DMS 273 (cell line): ENCODE measurements at regions not wholly inside any gene's neighbourhood (a gene's known extent, or its start where the extent isn't known, plus 50 kb on each side); places are given as distances from the start of the nearest gene placed in this dataset.
A peak's percentile ranks its signal among the peaks of the same experiment; 100 is the strongest.
"Not testable (repeated sequence)": the region's sequence is repeated elsewhere in the genome, so short reads cannot be mapped to it uniquely, and the experiment has no call there.

Experiments used
- DNase-seq: peaks from one replicate; lab custom pipeline; 2025; ENCODE audit not compliant: unreplicated experiment; lab: John Stamatoyannopoulos, UW

DNA sequence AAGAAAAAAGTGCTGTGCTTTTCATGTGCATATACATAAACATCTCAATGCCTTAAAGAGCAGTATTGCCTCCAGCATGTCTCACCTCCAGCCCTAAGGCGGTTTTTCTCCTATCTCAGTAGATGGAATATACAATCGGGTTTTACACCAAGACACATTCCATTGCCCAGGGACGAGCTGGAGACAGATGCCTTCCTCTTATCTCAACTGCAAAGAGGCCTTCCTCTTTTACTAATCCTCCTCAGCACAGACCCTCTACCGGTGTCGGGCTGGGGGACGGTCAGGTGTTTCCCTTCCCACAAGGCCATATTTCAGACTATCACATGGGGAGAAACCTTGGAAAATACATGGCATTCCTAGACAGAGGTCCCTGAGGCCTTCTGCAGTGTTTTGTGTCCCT lies 385.3 kb downstream of the AMY1C start:
- not testable (repeated sequence) for DNase-seq

- DNase-seq: no peak
Measured at GRCh38 chr1:104136621-104137020, 386.9 kb downstream of the AMY1C start.

GRCh38 chr1:104156738-104157137 lies 407.0 kb downstream of the AMY1C start:
- no peak for DNase-seq

GRCh38 chr1:104163912-104164476 lies 414.3 kb downstream of the AMY1C start:
- DNase-seq: no peak

- DNase-seq: no peak
Measured at GRCh38 chr1:104172243-104172681, 422.6 kb downstream of the AMY1C start.

GRCh38 chr1:104182251-104182650 lies 432.6 kb downstream of the AMY1C start:
- no peak for DNase-seq

DNA sequence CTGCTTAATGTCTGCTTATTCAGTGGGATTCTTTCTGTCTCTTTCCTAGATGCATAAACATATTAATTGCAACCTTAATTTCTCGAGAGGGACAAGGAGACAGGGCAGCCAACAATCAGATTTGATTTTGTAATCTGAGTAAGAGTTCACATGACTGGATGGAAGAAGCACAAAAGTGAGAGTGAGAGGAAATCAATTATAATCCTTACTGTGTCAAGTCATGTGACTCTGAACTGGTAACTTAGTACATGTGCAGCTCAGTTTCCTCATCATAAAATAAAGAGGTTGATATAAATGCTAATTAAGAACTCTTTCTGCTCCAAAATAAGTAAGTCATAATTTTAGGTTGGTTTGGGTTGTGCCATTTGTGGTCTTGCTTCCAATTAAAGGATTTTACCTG lies 439.5 kb downstream of the AMY1C start:
- DNase-seq: no peak

DNA sequence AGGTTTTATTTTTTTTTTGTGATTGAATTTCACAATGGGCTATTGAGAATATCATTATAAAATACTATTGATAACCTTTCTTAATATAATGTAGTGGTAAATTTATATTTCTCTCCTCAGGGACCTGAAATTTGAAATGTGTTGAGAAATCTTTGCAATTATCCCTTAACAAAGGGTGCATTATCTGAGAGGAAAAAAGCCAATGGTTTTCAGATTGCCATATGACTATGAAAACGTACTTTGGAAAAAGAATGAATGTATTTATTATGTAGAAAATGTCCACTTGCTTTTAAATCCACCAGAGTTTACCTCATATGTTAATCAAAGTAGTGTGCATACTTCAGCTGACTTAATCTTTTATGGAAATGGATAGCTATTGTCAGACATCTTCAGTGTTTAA lies 441.1 kb downstream of the AMY1C start:
- DNase-seq: no peak

GRCh38 chr1:104195395-104195794 lies 445.7 kb downstream of the AMY1C start:
- peak; percentile 44 for DNase-seq

DNA sequence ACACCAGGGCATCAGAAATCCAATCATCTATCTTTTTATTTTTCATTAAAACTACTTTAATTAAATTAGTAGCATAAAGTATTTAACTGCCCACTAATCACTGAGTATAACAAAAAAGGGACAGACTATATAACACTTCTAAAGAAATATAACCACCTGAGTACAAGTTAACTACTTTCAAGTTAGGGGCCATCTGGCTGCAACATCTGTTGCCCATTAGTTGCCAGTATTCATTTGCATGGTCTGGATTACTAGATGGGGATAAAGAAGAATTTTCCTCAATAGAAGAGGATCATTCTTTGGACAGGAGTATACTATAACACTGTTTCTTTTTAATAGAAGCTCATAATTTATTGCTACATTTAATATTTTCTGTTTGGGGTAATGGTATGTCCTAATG lies 446.4 kb downstream of the AMY1C start:
- peak; percentile 84 for DNase-seq

- DNase-seq: no peak
Measured at GRCh38 chr1:104197516-104197915, 447.8 kb downstream of the AMY1C start.

GRCh38 chr1:104212239-104212638 lies 462.5 kb downstream of the AMY1C start:
- no peak for DNase-seq

- DNase-seq: not testable (repeated sequence)
Measured at GRCh38 chr1:104217395-104217986, 467.8 kb downstream of the AMY1C start.

DNA sequence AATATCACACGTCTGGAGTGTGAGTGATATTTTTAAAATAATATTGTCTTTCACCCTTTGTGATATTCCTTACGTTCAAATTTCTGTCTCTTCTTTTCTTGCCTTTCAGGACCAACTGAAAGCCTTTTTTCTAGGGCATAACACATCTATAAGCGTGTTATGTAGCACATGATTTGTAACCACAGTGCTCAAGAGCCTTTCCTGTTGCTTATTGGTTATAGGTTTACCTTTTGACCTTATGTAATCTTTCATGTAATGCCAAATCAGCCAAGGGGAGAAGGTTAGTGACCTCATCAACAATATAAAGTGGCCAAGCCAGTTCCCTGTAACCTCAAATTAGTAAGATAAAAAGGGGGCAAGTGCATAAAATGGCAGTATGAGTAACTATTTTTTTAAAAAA lies 480.2 kb downstream of the AMY1C start:
- no peak for DNase-seq

DNA sequence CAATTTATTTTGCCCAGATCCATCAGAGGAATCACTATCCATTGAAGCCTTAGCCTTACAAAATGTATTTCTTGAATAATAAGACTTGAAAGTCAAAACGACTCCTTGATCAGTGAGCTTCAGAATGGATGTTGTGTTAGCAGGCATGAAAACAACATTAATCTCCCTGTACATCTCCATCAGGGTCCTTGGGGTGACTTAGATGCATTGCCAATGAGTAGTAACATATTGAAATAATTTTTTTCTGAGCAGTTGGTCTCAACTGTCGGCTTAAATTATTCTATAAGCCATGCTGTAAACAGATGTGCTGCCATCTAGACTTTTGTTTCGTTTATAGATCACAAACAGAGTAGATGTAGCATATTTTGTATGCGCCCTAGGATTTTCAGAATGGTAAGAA lies 482.0 kb downstream of the AMY1C start:
- no peak for DNase-seq

- DNase-seq: no peak
Measured at GRCh38 chr1:104235141-104235540, 485.4 kb downstream of the AMY1C start.

DNA sequence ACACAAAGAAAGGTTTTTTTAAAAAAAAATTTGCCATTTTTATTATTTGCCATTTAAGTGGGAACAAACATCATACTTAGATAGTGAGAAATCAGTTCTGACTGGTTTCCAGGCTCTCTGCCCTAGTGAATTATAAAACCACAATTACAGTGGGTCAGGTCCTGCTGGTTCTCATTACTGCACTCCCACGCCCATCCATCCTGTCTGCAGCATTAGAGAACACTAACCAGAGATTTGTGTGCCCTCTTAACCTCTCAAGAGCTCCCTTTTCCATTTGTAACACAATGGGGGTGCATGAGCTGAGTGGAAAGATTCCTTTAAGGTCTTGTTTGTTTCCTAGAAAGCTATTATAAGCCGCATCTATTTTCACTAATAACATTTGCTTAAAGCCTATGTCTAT lies 489.3 kb downstream of the AMY1C start:
- DNase-seq: no peak

GRCh38 chr1:104248385-104248784 lies 498.7 kb downstream of the AMY1C start:
- DNase-seq: no peak

- no peak for DNase-seq
Measured at GRCh38 chr1:104259481-104259880, 509.8 kb downstream of the AMY1C start.

DNA sequence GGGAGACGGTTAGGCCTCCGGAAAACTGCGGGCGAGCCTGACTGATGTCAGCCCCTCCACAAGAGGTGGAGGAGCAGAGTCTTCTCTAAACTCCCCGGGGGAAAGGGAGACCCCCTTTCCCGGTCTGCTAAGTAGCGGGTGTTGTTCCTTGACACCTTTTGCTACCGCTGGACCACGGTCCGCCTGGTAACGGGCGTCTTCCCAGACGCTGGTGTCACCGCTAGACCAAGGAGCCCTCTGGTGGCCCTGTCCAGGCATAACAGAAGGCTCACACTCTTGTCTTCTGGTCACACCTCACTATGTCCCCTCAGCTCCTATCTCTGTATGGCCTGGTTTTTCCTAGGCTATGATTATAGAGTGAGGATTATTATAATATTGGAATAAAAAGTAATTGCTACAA lies 513.4 kb downstream of the AMY1C start:
- DNase-seq: not testable (repeated sequence)

- DNase-seq: no peak
Measured at GRCh38 chr1:104264521-104264920, 514.8 kb downstream of the AMY1C start.

GRCh38 chr1:104265163-104265562 lies 515.5 kb downstream of the AMY1C start:
- DNase-seq: no peak

- DNase-seq: no peak
Measured at GRCh38 chr1:104266612-104267011, 516.9 kb downstream of the AMY1C start.
